ENCODE measurements at regions not wholly inside any gene's neighbourhood (a gene's known extent, or its start where the extent isn't known, plus 50 kb on each side); places are given as distances from the start of the nearest gene placed in this dataset.

DNA sequence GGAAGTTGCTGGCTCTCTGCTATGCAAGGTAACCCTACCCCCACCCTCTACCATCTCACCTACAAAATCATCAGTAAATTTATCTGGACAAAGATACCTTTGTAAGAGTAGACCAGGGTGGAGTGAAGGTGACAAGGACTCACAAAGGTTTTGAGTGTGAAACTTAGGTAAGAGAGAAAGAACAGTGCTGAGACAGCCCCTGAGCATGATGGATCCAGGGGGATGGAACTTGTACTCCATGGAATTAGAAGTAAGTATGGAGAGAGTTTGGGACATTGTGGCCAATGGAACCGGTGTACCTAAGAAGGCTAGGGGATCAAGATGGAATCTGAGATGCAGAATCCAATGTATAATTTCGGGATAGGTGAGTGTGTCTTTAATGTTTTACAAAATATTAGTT lies 153.0 kb upstream of the NSMCE3 start:
- TF ChIP-seq ZNF8 (CRISPR knock-in tag; IDR thresholded peaks at IDR 0.05) (no peak), BACH2 (CRISPR knock-in tag; IDR thresholded peaks at IDR 0.05; ENCODE audit: borderline replicate concordance) (no peak), GLIS3 (CRISPR knock-in tag; IDR thresholded peaks at IDR 0.05) (no peak), ZNF565 (CRISPR knock-in tag; conservative IDR thresholded peaks at IDR 0.05; ENCODE audit: low read depth) (no peak), PPARA (CRISPR knock-in tag; IDR thresholded peaks at IDR 0.05; ENCODE audit: borderline replicate concordance) (no peak), ZC3H10 (CRISPR knock-in tag; IDR thresholded peaks at IDR 0.05) (no peak), CSDC2 (CRISPR knock-in tag; IDR thresholded peaks at IDR 0.05) (no peak), ESRRG (CRISPR knock-in tag; IDR thresholded peaks at IDR 0.05) (no peak), ZFP30 (CRISPR knock-in tag; IDR thresholded peaks at IDR 0.05) (no peak), OSR1 (CRISPR knock-in tag; IDR thresholded peaks at IDR 0.05) (no peak), TCF4 (CRISPR knock-in tag; IDR thresholded peaks at IDR 0.05; ENCODE audit: borderline replicate concordance) (no peak), POU6F1 (CRISPR knock-in tag; IDR thresholded peaks at IDR 0.05; ENCODE audit: borderline replicate concordance, low read depth) (no peak)
- TF ChIP-seq, protein P1, sequence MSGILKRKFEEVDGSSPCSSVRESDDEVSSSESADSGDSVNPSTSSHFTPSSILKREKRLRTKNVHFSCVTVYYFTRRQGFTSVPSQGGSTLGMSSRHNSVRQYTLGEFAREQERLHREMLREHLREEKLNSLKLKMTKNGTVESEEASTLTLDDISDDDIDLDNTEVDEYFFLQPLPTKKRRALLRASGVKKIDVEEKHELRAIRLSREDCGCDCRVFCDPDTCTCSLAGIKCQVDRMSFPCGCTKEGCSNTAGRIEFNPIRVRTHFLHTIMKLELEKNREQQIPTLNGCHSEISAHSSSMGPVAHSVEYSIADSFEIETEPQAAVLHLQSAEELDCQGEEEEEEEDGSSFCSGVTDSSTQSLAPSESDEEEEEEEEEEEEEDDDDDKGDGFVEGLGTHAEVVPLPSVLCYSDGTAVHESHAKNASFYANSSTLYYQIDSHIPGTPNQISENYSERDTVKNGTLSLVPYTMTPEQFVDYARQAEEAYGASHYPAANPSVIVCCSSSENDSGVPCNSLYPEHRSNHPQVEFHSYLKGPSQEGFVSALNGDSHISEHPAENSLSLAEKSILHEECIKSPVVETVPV (CRISPR knock-in tag; IDR thresholded peaks at IDR 0.05) = no peak
- TF ChIP-seq, protein P2, sequence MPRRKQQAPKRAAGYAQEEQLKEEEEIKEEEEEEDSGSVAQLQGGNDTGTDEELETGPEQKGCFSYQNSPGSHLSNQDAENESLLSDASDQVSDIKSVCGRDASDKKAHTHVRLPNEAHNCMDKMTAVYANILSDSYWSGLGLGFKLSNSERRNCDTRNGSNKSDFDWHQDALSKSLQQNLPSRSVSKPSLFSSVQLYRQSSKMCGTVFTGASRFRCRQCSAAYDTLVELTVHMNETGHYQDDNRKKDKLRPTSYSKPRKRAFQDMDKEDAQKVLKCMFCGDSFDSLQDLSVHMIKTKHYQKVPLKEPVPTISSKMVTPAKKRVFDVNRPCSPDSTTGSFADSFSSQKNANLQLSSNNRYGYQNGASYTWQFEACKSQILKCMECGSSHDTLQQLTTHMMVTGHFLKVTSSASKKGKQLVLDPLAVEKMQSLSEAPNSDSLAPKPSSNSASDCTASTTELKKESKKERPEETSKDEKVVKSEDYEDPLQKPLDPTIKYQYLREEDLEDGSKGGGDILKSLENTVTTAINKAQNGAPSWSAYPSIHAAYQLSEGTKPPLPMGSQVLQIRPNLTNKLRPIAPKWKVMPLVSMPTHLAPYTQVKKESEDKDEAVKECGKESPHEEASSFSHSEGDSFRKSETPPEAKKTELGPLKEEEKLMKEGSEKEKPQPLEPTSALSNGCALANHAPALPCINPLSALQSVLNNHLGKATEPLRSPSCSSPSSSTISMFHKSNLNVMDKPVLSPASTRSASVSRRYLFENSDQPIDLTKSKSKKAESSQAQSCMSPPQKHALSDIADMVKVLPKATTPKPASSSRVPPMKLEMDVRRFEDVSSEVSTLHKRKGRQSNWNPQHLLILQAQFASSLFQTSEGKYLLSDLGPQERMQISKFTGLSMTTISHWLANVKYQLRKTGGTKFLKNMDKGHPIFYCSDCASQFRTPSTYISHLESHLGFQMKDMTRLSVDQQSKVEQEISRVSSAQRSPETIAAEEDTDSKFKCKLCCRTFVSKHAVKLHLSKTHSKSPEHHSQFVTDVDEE (CRISPR knock-in tag; IDR thresholded peaks at IDR 0.05) = no peak
- ATAC-seq = no peak

GRCh38 chr15:29420188-29420587 lies 150.6 kb upstream of the NSMCE3 start:
- no peak for ATAC-seq
- TF ChIP-seq, protein P3, sequence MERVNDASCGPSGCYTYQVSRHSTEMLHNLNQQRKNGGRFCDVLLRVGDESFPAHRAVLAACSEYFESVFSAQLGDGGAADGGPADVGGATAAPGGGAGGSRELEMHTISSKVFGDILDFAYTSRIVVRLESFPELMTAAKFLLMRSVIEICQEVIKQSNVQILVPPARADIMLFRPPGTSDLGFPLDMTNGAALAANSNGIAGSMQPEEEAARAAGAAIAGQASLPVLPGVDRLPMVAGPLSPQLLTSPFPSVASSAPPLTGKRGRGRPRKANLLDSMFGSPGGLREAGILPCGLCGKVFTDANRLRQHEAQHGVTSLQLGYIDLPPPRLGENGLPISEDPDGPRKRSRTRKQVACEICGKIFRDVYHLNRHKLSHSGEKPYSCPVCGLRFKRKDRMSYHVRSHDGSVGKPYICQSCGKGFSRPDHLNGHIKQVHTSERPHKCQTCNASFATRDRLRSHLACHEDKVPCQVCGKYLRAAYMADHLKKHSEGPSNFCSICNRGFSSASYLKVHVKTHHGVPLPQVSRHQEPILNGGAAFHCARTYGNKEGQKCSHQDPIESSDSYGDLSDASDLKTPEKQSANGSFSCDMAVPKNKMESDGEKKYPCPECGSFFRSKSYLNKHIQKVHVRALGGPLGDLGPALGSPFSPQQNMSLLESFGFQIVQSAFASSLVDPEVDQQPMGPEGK (CRISPR knock-in tag; IDR thresholded peaks at IDR 0.05; ENCODE audit: borderline replicate concordance) = no peak
- TF ChIP-seq, protein P1 (CRISPR knock-in tag; IDR thresholded peaks at IDR 0.05) = no peak
- TF ChIP-seq CREB5 (CRISPR knock-in tag; IDR thresholded peaks at IDR 0.05; ENCODE audit: low read depth) (no peak), SNAI2 (CRISPR knock-in tag; IDR thresholded peaks at IDR 0.05) (no peak), BACH2 (CRISPR knock-in tag; IDR thresholded peaks at IDR 0.05; ENCODE audit: borderline replicate concordance) (no peak), TOX (CRISPR knock-in tag; IDR thresholded peaks at IDR 0.05; ENCODE audit: borderline replicate concordance) (no peak), ZNF565 (CRISPR knock-in tag; conservative IDR thresholded peaks at IDR 0.05; ENCODE audit: low read depth) (no peak), PPARA (CRISPR knock-in tag; IDR thresholded peaks at IDR 0.05; ENCODE audit: borderline replicate concordance) (no peak), RARB (CRISPR knock-in tag; IDR thresholded peaks at IDR 0.05) (no peak), ZNF8 (CRISPR knock-in tag; IDR thresholded peaks at IDR 0.05) (no peak), ISL1 (CRISPR knock-in tag; IDR thresholded peaks at IDR 0.05) (no peak), CSDC2 (CRISPR knock-in tag; IDR thresholded peaks at IDR 0.05) (no peak), ARNTL (CRISPR knock-in tag; IDR thresholded peaks at IDR 0.05; ENCODE audit: borderline replicate concordance, low read depth) (no peak), ESRRG (CRISPR knock-in tag; IDR thresholded peaks at IDR 0.05) (no peak), POU6F1 (CRISPR knock-in tag; IDR thresholded peaks at IDR 0.05; ENCODE audit: borderline replicate concordance, low read depth) (no peak), TCF4 (CRISPR knock-in tag; IDR thresholded peaks at IDR 0.05; ENCODE audit: borderline replicate concordance) (no peak), OSR1 (CRISPR knock-in tag; IDR thresholded peaks at IDR 0.05) (no peak), ZFP30 (CRISPR knock-in tag; IDR thresholded peaks at IDR 0.05) (no peak), GLIS3 (CRISPR knock-in tag; IDR thresholded peaks at IDR 0.05) (no peak)
- TF ChIP-seq, protein P2 (CRISPR knock-in tag; IDR thresholded peaks at IDR 0.05) = no peak

Data from SK-N-SH treated with all-trans-retinoic acid at 6 μM for 48 hours (cell line).